ENCODE measurements at regions not wholly inside any gene's neighbourhood (a gene's known extent, or its start where the extent isn't known, plus 50 kb on each side); places are given as distances from the start of the nearest gene placed in this dataset.

DNA sequence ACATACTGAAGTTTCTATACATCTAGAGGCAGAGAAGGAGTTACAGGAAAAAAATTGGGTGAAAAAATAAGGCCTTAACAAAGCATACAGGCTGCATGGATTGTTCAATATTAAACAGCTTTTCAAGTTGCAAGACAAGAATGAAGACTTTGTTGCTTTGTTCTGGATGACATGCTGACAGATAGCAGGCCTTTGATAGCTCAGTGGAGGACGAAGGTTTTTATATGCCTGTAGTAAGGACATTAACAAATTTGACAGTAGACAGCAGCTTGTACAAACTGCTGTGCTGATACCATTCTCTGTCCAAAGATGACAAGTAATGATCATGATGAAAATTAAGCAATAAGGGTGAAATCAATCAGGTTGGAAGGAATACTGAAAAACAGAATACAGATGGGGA lies 309.9 kb downstream of the NKX6-1 start:
- TF ChIP-seq, protein P1, sequence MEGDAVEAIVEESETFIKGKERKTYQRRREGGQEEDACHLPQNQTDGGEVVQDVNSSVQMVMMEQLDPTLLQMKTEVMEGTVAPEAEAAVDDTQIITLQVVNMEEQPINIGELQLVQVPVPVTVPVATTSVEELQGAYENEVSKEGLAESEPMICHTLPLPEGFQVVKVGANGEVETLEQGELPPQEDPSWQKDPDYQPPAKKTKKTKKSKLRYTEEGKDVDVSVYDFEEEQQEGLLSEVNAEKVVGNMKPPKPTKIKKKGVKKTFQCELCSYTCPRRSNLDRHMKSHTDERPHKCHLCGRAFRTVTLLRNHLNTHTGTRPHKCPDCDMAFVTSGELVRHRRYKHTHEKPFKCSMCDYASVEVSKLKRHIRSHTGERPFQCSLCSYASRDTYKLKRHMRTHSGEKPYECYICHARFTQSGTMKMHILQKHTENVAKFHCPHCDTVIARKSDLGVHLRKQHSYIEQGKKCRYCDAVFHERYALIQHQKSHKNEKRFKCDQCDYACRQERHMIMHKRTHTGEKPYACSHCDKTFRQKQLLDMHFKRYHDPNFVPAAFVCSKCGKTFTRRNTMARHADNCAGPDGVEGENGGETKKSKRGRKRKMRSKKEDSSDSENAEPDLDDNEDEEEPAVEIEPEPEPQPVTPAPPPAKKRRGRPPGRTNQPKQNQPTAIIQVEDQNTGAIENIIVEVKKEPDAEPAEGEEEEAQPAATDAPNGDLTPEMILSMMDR (IDR thresholded peaks at IDR 0.05) = no peak
- TF ChIP-seq EP300 (IDR thresholded peaks at IDR 0.05) (no peak), POLR2A (IDR thresholded peaks at IDR 0.05) (no peak)

Data from tibial nerve (tissue), 4 donors.